HG03025 (cell line): ENCODE measurements at regions not wholly inside any gene's neighbourhood (a gene's known extent, or its start where the extent isn't known, plus 50 kb on each side); places are given as distances from the start of the nearest gene placed in this dataset.
"Not testable (repeated sequence)": the region's sequence is repeated elsewhere in the genome, so short reads cannot be mapped to it uniquely, and the experiment has no call there.

Experiments
- ATAC-seq: cut with Tn5 transposase; IDR thresholded peaks from one replicate; pipeline ENCODE4 v1.9.1; 2021; ENCODE audit warnings: mild to moderate bottlenecking, moderate library complexity; ENCODE audit not compliant: unreplicated experiment, low FRiP score

DNA sequence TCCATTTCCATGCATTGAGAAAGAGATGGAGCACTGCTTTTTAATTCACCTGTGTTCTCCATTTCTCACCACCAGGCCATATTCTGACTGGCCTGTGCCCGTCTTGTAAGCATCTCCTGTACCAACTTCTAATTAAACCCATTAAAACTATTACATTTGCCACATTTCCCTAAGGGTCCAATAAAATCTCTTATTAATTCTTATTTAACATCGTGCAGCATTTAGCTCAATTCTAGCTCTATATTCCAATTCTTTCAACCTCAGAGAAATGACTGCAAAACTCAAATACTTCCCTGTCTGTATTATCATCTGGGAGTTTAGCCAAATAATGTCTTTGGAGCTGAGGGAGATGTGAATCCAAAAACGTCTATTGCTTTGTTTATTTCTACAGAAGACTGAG lies 495.4 kb upstream of the TMEM132C start:
- no peak for ATAC-seq

DNA sequence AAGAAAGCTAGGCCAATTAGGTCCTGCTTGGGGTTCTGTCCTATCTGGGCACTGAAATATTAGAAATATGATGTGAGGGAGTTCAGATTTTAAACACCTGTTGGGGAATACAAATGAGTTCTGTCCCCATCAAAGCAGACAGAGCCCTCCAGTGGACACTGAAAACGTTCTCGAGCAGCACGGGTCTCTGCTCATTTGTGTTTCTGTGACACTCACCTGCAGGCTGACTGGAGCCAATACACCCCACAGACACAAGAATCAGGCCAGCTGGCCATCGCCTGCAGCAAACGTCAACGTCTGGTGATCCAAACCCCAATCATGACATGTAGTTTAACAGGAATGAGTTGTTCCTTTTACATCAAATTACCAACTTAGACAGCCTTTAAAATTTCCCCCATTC lies 493.4 kb upstream of the TMEM132C start:
- no peak for ATAC-seq

GRCh38 chr12:127774828-127775227 lies 492.1 kb upstream of the TMEM132C start:
- ATAC-seq: no peak

GRCh38 chr12:127779301-127780045 lies 487.5 kb upstream of the TMEM132C start:
- no peak for ATAC-seq

- ATAC-seq: no peak
These were observed 486.1 kb upstream of the TMEM132C start for GRCh38 chr12:127780881-127781280.

- ATAC-seq: no peak
These were observed 485.6 kb upstream of the TMEM132C start for GRCh38 chr12:127781336-127781735.

GRCh38 chr12:127785540-127785939 lies 481.4 kb upstream of the TMEM132C start:
- ATAC-seq: no peak

- ATAC-seq: no peak
These were observed 480.9 kb upstream of the TMEM132C start for GRCh38 chr12:127785986-127786590.

GRCh38 chr12:127787544-127787943 lies 479.4 kb upstream of the TMEM132C start:
- ATAC-seq: no peak

GRCh38 chr12:127790376-127790775 lies 476.6 kb upstream of the TMEM132C start:
- no peak for ATAC-seq

DNA sequence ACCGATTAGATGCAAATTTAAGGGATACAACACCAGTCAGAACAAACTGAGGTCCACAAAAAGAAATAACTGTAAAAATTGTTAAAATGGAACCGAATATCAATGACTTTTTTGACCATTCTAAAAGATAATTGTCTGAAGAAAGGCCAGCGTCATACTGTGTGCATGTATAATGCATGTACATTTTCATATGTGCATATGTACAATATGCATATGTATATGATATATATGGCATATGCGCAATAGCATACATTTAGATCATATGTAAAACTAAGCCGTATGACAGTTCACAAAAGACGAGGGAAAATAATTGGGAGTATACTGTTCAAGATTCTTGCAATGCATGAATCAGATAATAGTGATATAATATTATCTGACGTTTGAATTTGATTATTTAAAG lies 475.8 kb upstream of the TMEM132C start:
- no peak for ATAC-seq

DNA sequence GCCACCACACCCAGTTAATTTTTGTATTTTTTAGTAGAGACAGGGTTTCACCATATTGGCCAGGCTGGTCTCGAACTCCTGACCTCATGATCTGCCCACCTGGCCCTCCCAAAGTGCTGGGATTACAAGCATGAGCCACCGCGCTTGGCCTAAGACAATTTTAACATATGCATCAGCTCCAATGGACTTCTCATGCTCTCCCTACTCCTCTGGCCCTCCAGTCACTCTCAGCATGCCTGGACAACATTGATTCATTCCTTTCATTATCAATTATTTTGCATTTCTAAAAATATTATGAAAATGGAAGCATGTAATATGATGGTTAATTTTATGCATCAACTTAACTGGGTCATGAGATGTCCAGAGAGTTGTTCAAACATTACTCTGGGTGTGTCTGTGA lies 469.1 kb upstream of the TMEM132C start:
- ATAC-seq: no peak

GRCh38 chr12:127802271-127802670 lies 464.7 kb upstream of the TMEM132C start:
- no peak for ATAC-seq

DNA sequence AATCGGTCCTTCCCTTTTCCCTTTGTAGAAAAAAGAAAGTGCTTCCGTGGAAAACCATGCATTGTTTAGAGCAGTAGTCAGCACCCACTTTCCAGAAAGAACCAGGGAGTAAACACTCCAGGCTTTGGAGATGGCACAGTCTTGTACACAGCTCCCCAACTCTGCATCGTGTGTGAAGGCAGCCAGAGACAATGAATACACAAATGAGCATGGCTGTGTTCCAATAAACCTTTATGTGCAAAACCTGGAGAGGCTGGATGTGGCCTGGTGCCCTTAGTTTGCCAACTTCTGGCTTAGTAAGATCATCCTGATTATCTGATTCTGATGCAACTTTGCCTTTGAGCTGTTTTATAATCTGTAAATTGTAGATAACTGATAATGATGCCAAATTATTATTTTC lies 463.4 kb upstream of the TMEM132C start:
- ATAC-seq: no peak

DNA sequence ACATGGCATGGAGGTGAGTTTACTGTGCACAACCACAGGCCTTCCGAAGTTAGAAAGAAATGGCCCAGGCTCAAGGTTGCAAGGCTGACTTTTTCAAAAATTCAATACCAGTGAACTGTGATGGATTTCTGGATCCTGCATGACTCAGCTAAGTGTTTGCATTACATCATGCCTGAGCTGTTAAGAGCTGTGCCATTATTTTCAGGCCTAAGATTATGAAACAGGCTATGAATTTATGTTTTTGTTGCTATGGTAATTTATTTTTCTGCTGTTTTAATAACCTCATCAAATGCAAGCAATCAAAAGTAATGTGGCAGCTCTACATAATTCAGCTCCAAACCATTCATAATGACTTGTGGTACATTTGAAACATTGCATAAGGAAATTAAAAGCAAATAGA lies 457.7 kb upstream of the TMEM132C start:
- no peak for ATAC-seq

- no peak for ATAC-seq
These were observed 456.9 kb upstream of the TMEM132C start for GRCh38 chr12:127810041-127810440.

GRCh38 chr12:127810459-127810858 lies 456.5 kb upstream of the TMEM132C start:
- ATAC-seq: not testable (repeated sequence)

GRCh38 chr12:127811988-127812387 lies 455.0 kb upstream of the TMEM132C start:
- no peak for ATAC-seq

GRCh38 chr12:127813147-127813546 lies 453.8 kb upstream of the TMEM132C start:
- no peak for ATAC-seq

DNA sequence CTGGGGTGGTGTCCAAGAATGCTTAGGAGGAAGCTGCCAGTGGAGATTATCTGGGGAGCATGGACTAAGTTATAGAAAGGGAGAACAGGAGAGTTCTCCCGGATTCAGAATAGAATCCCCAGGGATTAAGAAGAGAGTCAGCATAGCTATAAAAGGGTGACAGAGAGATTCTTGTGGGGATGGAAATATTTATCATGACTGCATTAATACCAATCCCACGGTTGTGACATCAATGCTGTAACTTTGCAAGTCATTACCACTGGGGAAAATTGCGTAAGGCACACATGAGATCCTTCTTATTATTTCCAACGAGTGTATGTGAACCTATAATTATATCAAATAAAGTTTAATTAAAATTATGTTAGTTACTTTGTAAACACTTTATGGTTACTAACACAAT lies 447.9 kb upstream of the TMEM132C start:
- ATAC-seq: no peak

DNA sequence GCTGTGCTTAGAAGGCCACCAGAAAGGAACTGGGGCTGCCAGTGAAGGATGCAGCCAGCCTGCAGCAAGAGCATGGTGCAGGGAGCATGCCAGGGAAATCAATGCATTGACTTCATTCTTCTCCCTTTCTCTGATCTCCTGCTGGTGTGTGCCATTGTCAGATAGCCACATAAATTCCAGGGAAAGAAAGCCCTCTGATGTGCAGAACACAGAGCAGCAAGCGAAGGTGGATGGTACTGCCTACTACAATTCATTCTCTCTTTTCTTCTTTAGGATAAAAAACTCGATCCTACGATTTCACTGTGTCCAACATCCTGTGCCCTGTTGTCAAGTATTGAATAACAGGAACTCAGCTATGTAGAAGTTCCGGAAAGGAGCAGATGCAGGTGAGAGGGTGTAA lies 446.7 kb upstream of the TMEM132C start:
- ATAC-seq: no peak

- no peak for ATAC-seq
These were observed 446.1 kb upstream of the TMEM132C start for GRCh38 chr12:127820846-127821245.
